Mesendoderm (in vitro differentiated cells): ENCODE measurements at regions not wholly inside any gene's neighbourhood (a gene's known extent, or its start where the extent isn't known, plus 50 kb on each side); places are given as distances from the start of the nearest gene placed in this dataset.

ENCODE experiments used
- DNase-seq: peaks from one replicate; pipeline ENCODE4 v3.0.0; 2013
- H2AK5ac ChIP-seq: 2 replicates; pipeline ENCODE4 v1.6.1; 2013; ENCODE audit warnings: low read length, inconsistent platforms
- H2BK120ac ChIP-seq: 2 replicates; pipeline ENCODE4 v1.6.1; 2013; ENCODE audit warnings: low read depth, mild to moderate bottlenecking, low read length, moderate library complexity, mixed read lengths
- H2BK15ac ChIP-seq: replicated peaks from 2 replicates; pipeline ENCODE4 v1.6.1; 2013; ENCODE audit warnings: low read depth, mild to moderate bottlenecking, moderate library complexity
- H2BK5ac ChIP-seq: 2 replicates; pipeline ENCODE4 v1.6.1; 2013; ENCODE audit warnings: low read length, inconsistent platforms
- H3K18ac ChIP-seq: 2 replicates; pipeline ENCODE4 v1.6.1; 2013; ENCODE audit warnings: mild to moderate bottlenecking, low read length, mixed read lengths
- H3K23ac ChIP-seq: one replicate; pipeline ENCODE4 v1.6.1; 2013; ENCODE audit warnings: low read length
- H3K27ac ChIP-seq: 2 replicates; pipeline ENCODE4 v1.5.1; 2013; ENCODE audit warnings: low read depth, mild to moderate bottlenecking, inconsistent platforms, low read length, moderate library complexity
- H3K27me3 ChIP-seq: 2 replicates; pipeline ENCODE4 v1.6.1; 2013; ENCODE audit warnings: low read length, control low read depth, mild to moderate bottlenecking, inconsistent platforms; ENCODE audit not compliant: insufficient read depth, poor library complexity
- H3K36me3 ChIP-seq: 2 replicates; pipeline ENCODE4 v1.6.1; 2013; ENCODE audit warnings: low read length, inconsistent platforms; ENCODE audit not compliant: control insufficient read depth, insufficient read depth
- H3K4ac ChIP-seq: one replicate; pipeline ENCODE4 v1.6.1; 2013; ENCODE audit warnings: low read depth, mild to moderate bottlenecking, low read length, moderate library complexity
- H3K4me1 ChIP-seq: 2 replicates; pipeline ENCODE4 v1.6.1; 2013; ENCODE audit warnings: low read depth, low read length, inconsistent platforms; ENCODE audit not compliant: control insufficient read depth
- H3K4me2 ChIP-seq: 2 replicates; pipeline ENCODE4 v1.6.1; 2013; ENCODE audit warnings: low read length
- H3K4me3 ChIP-seq: 2 replicates; pipeline ENCODE4 v1.5.1; 2013; ENCODE audit warnings: mild to moderate bottlenecking, low read length
- H3K56ac ChIP-seq: one replicate; pipeline ENCODE4 v1.6.1; 2013; ENCODE audit warnings: low read length
- H3K79me1 ChIP-seq: 2 replicates; pipeline ENCODE4 v1.6.1; 2013; ENCODE audit warnings: low read length, inconsistent platforms
- H3K79me2 ChIP-seq: 2 replicates; pipeline ENCODE4 v1.6.1; 2013; ENCODE audit warnings: mild to moderate bottlenecking, low read length; ENCODE audit not compliant: control insufficient read depth, insufficient read depth
- H3K9ac ChIP-seq: 2 replicates; pipeline ENCODE4 v1.6.1; 2013; ENCODE audit warnings: low read length, inconsistent platforms
- H4K5ac ChIP-seq: one replicate; pipeline ENCODE4 v1.6.1; 2013; ENCODE audit warnings: low read length
- H4K8ac ChIP-seq: one replicate; pipeline ENCODE4 v1.6.1; 2013; ENCODE audit warnings: low read depth, mild to moderate bottlenecking, control low read depth, low read length, moderate library complexity
- WGBS: extraction: QIAGEN DNeasy Blood & Tissue Kit; methylation state at CpG from one replicate; pipeline ENCODE4 v1.1.7; 2013; ENCODE audit warnings: low lambda C conversion rate, missing lambda C conversion rate; ENCODE audit not compliant: insufficient coverage; ENCODE audit errors: extremely low coverage; 5-methylcytosine and 5-hydroxymethylcytosine counted together

GRCh38 chr12:38995249-38995648 is 89.9 kb upstream of the CPNE8 start:
- Histone ChIP-seq H3K36me3 (no peaks in the 10 kb centered on the region), H3K4me2 (no peak overlapping the region), H3K9ac (no peak overlapping the region), H3K18ac (no peak overlapping the region), H3K4me1 (no peaks in the 10 kb centered on the region), H2AK5ac (no peak overlapping the region), H3K4ac (no peak overlapping the region), H3K79me2 (no peaks in the 10 kb centered on the region), H3K56ac (no peak overlapping the region), H2BK120ac (no peak overlapping the region), H4K8ac (no peak overlapping the region), H3K79me1 (no peaks in the 10 kb centered on the region), H2BK15ac (no peak overlapping the region), H4K5ac (no peak overlapping the region), H3K27ac (no peak overlapping the region), H3K4me3 (no peak overlapping the region), H3K23ac (no peak overlapping the region), H3K27me3 (no peaks in the 10 kb centered on the region), H2BK5ac (no peak overlapping the region)
- no peak for DNase-seq
- no CpG with 5 or more reads among the region's 3 CpGs for WGBS

GRCh38 chr12:38985961-38986360 is 80.6 kb upstream of the CPNE8 start:
- Histone ChIP-seq H3K79me2 (no peaks in the 10 kb centered on the region), H3K56ac (no peak overlapping the region), H3K4me3 (no peak overlapping the region), H3K9ac (no peak overlapping the region), H3K4me1 (no peaks in the 10 kb centered on the region), H2BK15ac (no peak overlapping the region), H3K23ac (no peak overlapping the region), H2BK120ac (no peak overlapping the region), H3K36me3 (no peaks in the 10 kb centered on the region), H3K79me1 (no peaks in the 10 kb centered on the region), H3K18ac (no peak overlapping the region), H4K5ac (no peak overlapping the region), H3K27ac (no peak overlapping the region), H2BK5ac (no peak overlapping the region), H3K4me2 (no peak overlapping the region), H4K8ac (no peak overlapping the region), H3K27me3 (no peaks in the 10 kb centered on the region), H3K4ac (no peak overlapping the region), H2AK5ac (no peak overlapping the region)
- no peak for DNase-seq
- WGBS: no CpG with 5 or more reads among the region's 1 CpG

- Histone ChIP-seq H2BK15ac (no peak overlapping the region), H3K27ac (no peak overlapping the region), H3K79me2 (no peaks in the 10 kb centered on the region), H4K8ac (no peak overlapping the region), H3K18ac (no peak overlapping the region), H3K23ac (no peak overlapping the region), H2BK5ac (no peak overlapping the region), H3K56ac (no peak overlapping the region), H3K4me1 (no peaks in the 10 kb centered on the region), H3K27me3 (no peaks in the 10 kb centered on the region), H3K79me1 (no peaks in the 10 kb centered on the region), H3K4me3 (no peak overlapping the region), H2AK5ac (no peak overlapping the region), H4K5ac (no peak overlapping the region), H3K4ac (no peak overlapping the region), H3K9ac (no peak overlapping the region), H2BK120ac (no peak overlapping the region), H3K36me3 (no peaks in the 10 kb centered on the region), H3K4me2 (no peak overlapping the region)
- DNase-seq: no peak
- no CpG with 5 or more reads among the region's 1 CpG for WGBS
Measured at GRCh38 chr12:38984388-38984787, 79.0 kb upstream of the CPNE8 start.

GRCh38 chr12:38983117-38983571 is 77.8 kb upstream of the CPNE8 start:
- Histone ChIP-seq H3K36me3 (no peaks in the 10 kb centered on the region), H3K18ac (no peak overlapping the region), H3K56ac (no peak overlapping the region), H3K79me2 (no peaks in the 10 kb centered on the region), H3K9ac (no peak overlapping the region), H3K27ac (no peak overlapping the region), H3K4me1 (no peaks in the 10 kb centered on the region), H2BK15ac (no peak overlapping the region), H2AK5ac (no peak overlapping the region), H3K4me2 (no peak overlapping the region), H3K27me3 (no peaks in the 10 kb centered on the region), H3K4ac (no peak overlapping the region), H2BK120ac (no peak overlapping the region), H4K5ac (no peak overlapping the region), H3K4me3 (no peak overlapping the region), H3K79me1 (no peaks in the 10 kb centered on the region), H3K23ac (no peak overlapping the region), H2BK5ac (no peak overlapping the region), H4K8ac (no peak overlapping the region)
- no peak for DNase-seq
- no CpG with 5 or more reads among the region's 6 CpGs for WGBS

GRCh38 chr12:38977132-38977531 is 71.7 kb upstream of the CPNE8 start:
- no peaks in the 10 kb centered on the region for H3K79me2 ChIP-seq
- no peak for DNase-seq
- H4K5ac ChIP-seq: no peak overlapping the region
- no peaks in the 10 kb centered on the region for H3K4me1 ChIP-seq
- H3K18ac ChIP-seq: no peak overlapping the region
- no peak overlapping the region for H2BK120ac ChIP-seq
- H3K9ac ChIP-seq: no peak overlapping the region
- H2BK5ac ChIP-seq: no peak overlapping the region
- no peak overlapping the region for H2BK15ac ChIP-seq
- no peak overlapping the region for H3K4me2 ChIP-seq
- WGBS: no CpG with 5 or more reads among the region's 1 CpG
- no peak overlapping the region for H3K4ac ChIP-seq
- H2AK5ac ChIP-seq: no peak overlapping the region
- no peak overlapping the region for H3K4me3 ChIP-seq
- H4K8ac ChIP-seq: no peak overlapping the region
- H3K27ac ChIP-seq: no peak overlapping the region
- no peak overlapping the region for H3K23ac ChIP-seq
- no peak overlapping the region for H3K56ac ChIP-seq
- H3K79me1 ChIP-seq: no peaks in the 10 kb centered on the region
- H3K36me3 ChIP-seq: no peaks in the 10 kb centered on the region
- H3K27me3 ChIP-seq: no peaks in the 10 kb centered on the region

- H3K23ac ChIP-seq: no peak overlapping the region
- no peaks in the 10 kb centered on the region for H3K27me3 ChIP-seq
- no peaks in the 10 kb centered on the region for H3K36me3 ChIP-seq
- no peak overlapping the region for H2AK5ac ChIP-seq
- H3K9ac ChIP-seq: no peak overlapping the region
- no CpG with 5 or more reads among the region's 2 CpGs for WGBS
- H3K79me1 ChIP-seq: no peaks in the 10 kb centered on the region
- H2BK120ac ChIP-seq: no peak overlapping the region
- H4K8ac ChIP-seq: no peak overlapping the region
- H3K4me1 ChIP-seq: no peaks in the 10 kb centered on the region
- no peak overlapping the region for H3K4ac ChIP-seq
- no peak overlapping the region for H2BK15ac ChIP-seq
- no peak overlapping the region for H3K4me2 ChIP-seq
- no peaks in the 10 kb centered on the region for H3K79me2 ChIP-seq
- H3K56ac ChIP-seq: no peak overlapping the region
- H3K4me3 ChIP-seq: no peak overlapping the region
- H4K5ac ChIP-seq: no peak overlapping the region
- H2BK5ac ChIP-seq: no peak overlapping the region
- no peak overlapping the region for H3K18ac ChIP-seq
- no peak for DNase-seq
- H3K27ac ChIP-seq: no peak overlapping the region
Measured at GRCh38 chr12:38969706-38970105, 64.3 kb upstream of the CPNE8 start.
